Cardiac fibroblast (primary cell): ENCODE measurements at regions not wholly inside any gene's neighbourhood (a gene's known extent, or its start where the extent isn't known, plus 50 kb on each side); places are given as distances from the start of the nearest gene placed in this dataset.

Experiments
- DNase-seq, 2 donors: peaks; one replicate each; pipeline versions ENCODE4 v3.0.0 to v3.0.0-alpha.2; 2010; ENCODE audit warnings: low read depth in 2 of 2
- H3K4me3 ChIP-seq, 2 donors: replicated peaks in 1 of 2; 1 replicate in 1 of 2; 2 replicates in 1 of 2; pipeline ENCODE4 v1.5.1; 2011; ENCODE audit warnings: low read depth in 2 of 2, low read length in 2 of 2, mild to moderate bottlenecking in 2 of 2, moderate library complexity in 1 of 2
- CTCF ChIP-seq: IDR thresholded peaks from one replicate; pipeline ENCODE4 v1.5.1; 2011; ENCODE audit warnings: low read depth, mild to moderate bottlenecking, low read length, inconsistent platforms

DNA sequence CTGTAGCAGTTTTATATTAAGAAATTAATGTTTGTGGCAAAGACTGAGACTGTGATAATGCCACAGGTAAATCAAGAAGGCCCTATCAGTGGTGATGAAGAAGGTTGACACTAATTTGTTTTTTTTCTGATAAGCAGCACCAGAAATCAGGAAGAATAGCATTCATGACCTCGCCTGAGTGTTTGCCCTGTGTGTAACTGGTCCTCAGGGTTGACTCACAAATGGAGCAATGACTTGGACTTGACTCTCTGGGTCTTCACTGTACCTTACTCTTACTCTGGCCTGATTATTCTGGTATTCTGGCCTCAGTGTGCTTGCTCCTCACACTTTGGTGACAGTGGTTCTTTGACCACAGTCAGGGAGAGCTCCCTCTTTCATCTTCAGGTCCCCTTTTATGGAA lies 243.9 kb downstream of the HAO1 start:
- H3K4me3 ChIP-seq = no peak overlapping the region
- DNase-seq = peak in 1 of 2 donors; percentile 28
- no peak for TF ChIP-seq CTCF

DNA sequence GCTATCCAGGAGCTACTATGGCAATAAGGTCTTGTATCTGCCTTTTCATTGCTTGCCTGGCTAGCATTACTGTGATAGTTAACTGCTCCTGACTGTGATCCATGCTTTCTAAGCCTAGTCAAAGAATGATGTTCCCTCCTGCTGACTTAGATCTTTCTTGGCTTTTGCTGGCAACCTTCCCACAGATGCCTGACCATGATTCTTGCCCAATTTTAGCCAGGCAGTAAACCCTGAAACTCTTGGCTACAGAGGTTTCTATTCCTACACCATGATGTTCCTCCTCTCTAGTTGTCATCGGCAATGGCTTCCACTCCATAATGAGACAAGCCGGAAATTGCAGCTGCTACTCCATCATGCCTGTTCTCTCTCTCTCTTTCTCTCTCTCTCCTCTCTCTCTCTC lies 238.1 kb downstream of the HAO1 start:
- TF ChIP-seq CTCF = no peak
- H3K4me3 ChIP-seq = no peak overlapping the region
- DNase-seq = peak; percentile 25 to 33

DNA sequence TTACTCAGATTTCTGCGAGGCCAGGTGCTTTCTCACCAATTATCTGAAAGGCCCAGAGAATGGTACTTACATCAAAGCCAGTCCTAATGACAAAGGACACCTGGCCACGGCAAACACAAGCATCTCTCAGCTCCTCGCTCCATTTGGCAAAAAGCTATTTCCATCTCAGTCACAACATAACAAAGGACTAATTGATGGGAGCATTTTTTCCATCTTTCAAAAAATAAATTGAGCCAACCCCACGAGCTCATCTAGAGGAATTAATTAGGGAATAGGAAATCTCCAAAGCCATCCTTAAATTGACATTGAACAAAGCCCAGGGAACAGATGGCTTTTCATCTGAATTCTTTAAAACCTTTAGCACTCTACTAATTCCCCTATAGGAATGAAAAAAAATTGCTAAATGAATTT lies 236.7 kb downstream of the HAO1 start:
- DNase-seq = no peak
- no peak for TF ChIP-seq CTCF
- no peak overlapping the region for H3K4me3 ChIP-seq

- no peak for DNase-seq
- H3K4me3 ChIP-seq = no peak overlapping the region
- no peak for TF ChIP-seq CTCF
Observed at GRCh38 chr20:7703996-7704395, 236.3 kb downstream of the HAO1 start.

DNA sequence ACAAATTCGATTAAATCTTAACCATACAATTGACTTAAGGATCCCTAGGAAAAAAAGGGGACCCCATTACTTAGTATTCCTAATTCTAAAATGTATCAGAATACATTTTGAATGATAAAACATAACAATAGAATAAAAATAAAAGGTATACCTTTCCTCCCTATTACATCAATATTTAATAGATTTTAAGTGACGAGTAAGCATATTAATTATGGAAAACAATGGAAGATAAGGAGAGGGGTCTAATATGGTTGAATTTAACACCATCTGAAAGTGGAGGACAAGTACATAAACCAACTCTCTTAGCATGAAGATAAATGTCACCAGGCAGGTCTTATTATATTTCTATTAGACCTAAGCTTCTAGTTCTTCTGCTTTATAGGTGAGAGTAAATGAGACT lies 232.1 kb downstream of the HAO1 start:
- TF ChIP-seq CTCF = no peak
- no peak for DNase-seq
- H3K4me3 ChIP-seq = no peak overlapping the region

DNA sequence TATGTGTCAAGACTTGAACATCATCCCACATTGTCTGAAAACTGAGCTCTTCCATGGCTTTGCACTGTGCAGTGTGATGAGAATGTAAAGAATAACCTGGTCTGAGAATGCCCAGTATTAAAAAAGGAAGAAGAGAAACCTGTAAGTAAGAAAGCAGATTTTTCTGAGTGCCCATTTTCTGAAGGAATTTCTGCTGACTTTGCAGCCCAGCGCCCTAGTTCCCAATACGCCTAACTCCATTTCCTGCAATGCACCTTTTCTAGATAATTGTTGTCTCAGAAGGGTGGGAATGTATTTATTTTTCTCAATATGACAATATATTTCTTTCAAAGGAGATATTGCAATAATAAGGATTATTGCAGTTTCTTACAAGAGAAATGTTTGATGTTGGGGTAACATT lies 231.5 kb downstream of the HAO1 start:
- no peak overlapping the region for H3K4me3 ChIP-seq
- DNase-seq = no peak
- TF ChIP-seq CTCF = no peak

GRCh38 chr20:7710440-7710839 lies 229.8 kb downstream of the HAO1 start:
- H3K4me3 ChIP-seq = no peak overlapping the region
- TF ChIP-seq CTCF = no peak
- peak; percentile 13 to 38 for DNase-seq
